Loucy (cell line): ENCODE measurements at regions not wholly inside any gene's neighbourhood (a gene's known extent, or its start where the extent isn't known, plus 50 kb on each side); places are given as distances from the start of the nearest gene placed in this dataset.

ENCODE experiments used
- H2AFZ ChIP-seq: fragments of 200-600 bp; sonication (generic); 2 replicates; pipeline ENCODE4 v1.6.0; 2016; ENCODE audit warnings: antibody characterized with exemption, mild to moderate bottlenecking, low read length, moderate library complexity
- H3F3A ChIP-seq: fragments of 200-600 bp; 2 replicates; pipeline ENCODE4 v1.6.0; 2016; ENCODE audit warnings: antibody characterized with exemption, low read depth, mild to moderate bottlenecking
- H3K27me3 ChIP-seq: fragments of 200-600 bp; sonication (generic); 2 replicates; pipeline ENCODE4 v1.6.1; 2014; ENCODE audit warnings: low read length, mild to moderate bottlenecking; ENCODE audit not compliant: insufficient read depth, poor library complexity, severe bottlenecking
- H3K36me3 ChIP-seq: fragments of 200-600 bp; sonication (generic); 2 replicates; pipeline ENCODE4 v1.6.1; 2016; ENCODE audit warnings: low read length; ENCODE audit not compliant: insufficient read depth
- H3K4me1 ChIP-seq: fragments of 200-600 bp; sonication (generic); 2 replicates; pipeline ENCODE4 v1.5.1; 2014; ENCODE audit warnings: low read length, mild to moderate bottlenecking; ENCODE audit not compliant: insufficient read depth, poor library complexity, severe bottlenecking
- H3K4me2 ChIP-seq: fragments of 200-600 bp; sonication (generic); 2 replicates; pipeline ENCODE4 v1.6.0; 2014; ENCODE audit warnings: antibody characterized with exemption, low read length, low read depth, mild to moderate bottlenecking; ENCODE audit not compliant: poor library complexity, severe bottlenecking
- H3K4me3 ChIP-seq: fragments of 200-600 bp; sonication (generic); 2 replicates; pipeline ENCODE4 v1.5.1; 2014; ENCODE audit warnings: low read length, mild to moderate bottlenecking, mixed read lengths; ENCODE audit not compliant: poor library complexity, severe bottlenecking
- H3K79me2 ChIP-seq: fragments of 200-600 bp; sonication (generic); 2 replicates; pipeline ENCODE4 v1.6.1; 2014; ENCODE audit warnings: low read length; ENCODE audit not compliant: insufficient read depth
- H3K9ac ChIP-seq: fragments of 200-600 bp; sonication (generic); 2 replicates; pipeline ENCODE4 v1.6.0; 2014; ENCODE audit warnings: mild to moderate bottlenecking, low read depth, low read length, moderate library complexity; ENCODE audit not compliant: poor library complexity, severe bottlenecking
- H3K9me2 ChIP-seq: fragments of 200-600 bp; sonication (generic); replicated peaks from 2 replicates; pipeline ENCODE4 v1.6.1; 2016; ENCODE audit warnings: low read depth, low read length, mixed read lengths
- H3K9me3 ChIP-seq: fragments of 200-600 bp; sonication (generic); 2 replicates; pipeline ENCODE4 v1.6.1; 2014; ENCODE audit warnings: mild to moderate bottlenecking, antibody characterized with exemption, low read length, low read depth; ENCODE audit not compliant: insufficient read depth
- H4K20me1 ChIP-seq: fragments of 200-600 bp; sonication (generic); 2 replicates; pipeline ENCODE4 v1.6.0; 2014; ENCODE audit warnings: antibody characterized with exemption, low read length, mild to moderate bottlenecking; ENCODE audit not compliant: insufficient read depth, poor library complexity, severe bottlenecking
- CTCF ChIP-seq: fragments of 200-600 bp; sonication (generic); conservative IDR thresholded peaks from 2 replicates; pipeline ENCODE4 v1.5.1; 2014; ENCODE audit warnings: mild to moderate bottlenecking, antibody characterized with exemption, low read length
- EZH2phosphoT487 ChIP-seq: fragments of 200-600 bp; IDR thresholded peaks from 2 replicates; pipeline ENCODE4 v1.6.1; 2018; ENCODE audit warnings: antibody characterized with exemption, mild to moderate bottlenecking, moderate library complexity, borderline replicate concordance

GRCh38 chr3:144516026-144516425 lies 544.4 kb downstream of the DIPK2A start:
- Histone ChIP-seq H3K4me2 (no peak overlapping the region), H3K27me3 (no peaks in the 10 kb centered on the region), H3K4me1 (no peaks in the 10 kb centered on the region), H3K4me3 (no peak overlapping the region), H2AFZ (no peak overlapping the region), H3K9ac (no peak overlapping the region), H3K9me3 (no peaks in the 10 kb centered on the region), H3K9me2 (no peaks in the 10 kb centered on the region), H3K79me2 (no peaks in the 10 kb centered on the region), H3K36me3 (no peaks in the 10 kb centered on the region), H4K20me1 (no peaks in the 10 kb centered on the region), H3F3A (no peaks in the 10 kb centered on the region)
- TF ChIP-seq EZH2phosphoT487 = no peak
- no peak for TF ChIP-seq CTCF

GRCh38 chr3:144516589-144516988 lies 545.0 kb downstream of the DIPK2A start:
- no peak overlapping the region for H3K4me2 ChIP-seq
- no peaks in the 10 kb centered on the region for H4K20me1 ChIP-seq
- no peaks in the 10 kb centered on the region for H3K4me1 ChIP-seq
- H3K9me2 ChIP-seq = no peaks in the 10 kb centered on the region
- H2AFZ ChIP-seq = no peak overlapping the region
- H3K9ac ChIP-seq = no peak overlapping the region
- H3F3A ChIP-seq = no peaks in the 10 kb centered on the region
- no peaks in the 10 kb centered on the region for H3K79me2 ChIP-seq
- H3K9me3 ChIP-seq = no peaks in the 10 kb centered on the region
- H3K27me3 ChIP-seq = no peaks in the 10 kb centered on the region
- TF ChIP-seq EZH2phosphoT487 (no peak), CTCF (no peak)
- no peak overlapping the region for H3K4me3 ChIP-seq
- no peaks in the 10 kb centered on the region for H3K36me3 ChIP-seq

GRCh38 chr3:144521131-144521530 lies 549.5 kb downstream of the DIPK2A start:
- Histone ChIP-seq H3K79me2 (no peaks in the 10 kb centered on the region), H3K4me2 (no peak overlapping the region), H3K4me3 (no peak overlapping the region), H4K20me1 (no peaks in the 10 kb centered on the region), H3K9me3 (no peaks in the 10 kb centered on the region), H3K4me1 (no peaks in the 10 kb centered on the region), H3K36me3 (no peaks in the 10 kb centered on the region), H3K9ac (no peak overlapping the region), H3K27me3 (no peaks in the 10 kb centered on the region), H3F3A (no peaks in the 10 kb centered on the region), H3K9me2 (no peaks in the 10 kb centered on the region), H2AFZ (no peak overlapping the region)
- TF ChIP-seq EZH2phosphoT487 (no peak), CTCF (no peak)
